Naive thymus-derived CD4-positive, alpha-beta T cell (primary cell): ENCODE measurements at regions not wholly inside any gene's neighbourhood (a gene's known extent, or its start where the extent isn't known, plus 50 kb on each side); places are given as distances from the start of the nearest gene placed in this dataset.

Source experiments
- ATAC-seq: fragments of 150-1000 bp; cut with Tn5 transposase; 2 replicates; pipeline ENCODE4 v1.10.0; 2021; ENCODE audit warnings: mild to moderate bottlenecking, moderate library complexity
- CTCF ChIA-PET: fragments of 350-600 bp; sonication (Branson Sonifier 250); formaldehyde crosslinking; loops from one replicate; lab custom pipeline; 2021; ENCODE audit warnings: antibody characterized with exemption; lab: Charles Lee
- POLR2A ChIA-PET: fragments of 350-600 bp; sonication (Branson Sonifier 250); formaldehyde crosslinking; loops from one replicate; lab custom pipeline; 2021; ENCODE audit warnings: antibody characterized with exemption, inconsistent platforms; lab: Charles Lee
- DNase-seq, 9 donors: peaks; one replicate each; pipeline versions ENCODE4 v3.0.0 to v3.0.0-alpha.2; 2020 to 2022; ENCODE audit warnings: mixed read lengths in 1 of 9
- H3K27ac ChIP-seq: one replicate; pipeline ENCODE4 v1.7.0; 2013; ENCODE audit warnings: mild to moderate bottlenecking, low read depth, low read length, moderate library complexity
- H3K27me3 ChIP-seq, 2 donors: one replicate each; pipeline ENCODE4 v1.7.0; 2013; ENCODE audit warnings: low read length in 2 of 2, mild to moderate bottlenecking in 2 of 2, moderate library complexity in 2 of 2; ENCODE audit not compliant: control insufficient read depth in 2 of 2, insufficient read depth in 2 of 2
- H3K36me3 ChIP-seq, 3 experiments: 1 replicate in 2 of 3; 2 replicates in 1 of 3; pipeline ENCODE4 v1.7.0; 2013; ENCODE audit warnings: low read length in 3 of 3, mild to moderate bottlenecking in 3 of 3, moderate library complexity in 1 of 3; ENCODE audit not compliant: insufficient read depth in 3 of 3, control insufficient read depth in 2 of 3
- H3K4me1 ChIP-seq, 2 donors: one replicate each; pipeline ENCODE4 v1.7.0; 2013; ENCODE audit warnings: low read length in 2 of 2, mild to moderate bottlenecking in 2 of 2, moderate library complexity in 1 of 2; ENCODE audit not compliant: control insufficient read depth in 2 of 2, insufficient read depth in 2 of 2
- H3K4me3 ChIP-seq: 2 replicates; pipeline ENCODE4 v1.7.0; 2013; ENCODE audit warnings: mild to moderate bottlenecking, low read length
- H3K9me3 ChIP-seq, 3 experiments: 1 replicate in 2 of 3; 2 replicates in 1 of 3; pipeline ENCODE4 v1.7.0; 2013; ENCODE audit warnings: low read length in 3 of 3; ENCODE audit not compliant: control insufficient read depth in 2 of 3
- H3K27ac Mint-ChIP-seq, 9 donors: one replicate each; pipeline ENCODE4 v1.8.0; 2020 to 2022; ENCODE audit warnings: mixed read lengths in 9 of 9, mild to moderate bottlenecking in 8 of 9, moderate library complexity in 5 of 9, inconsistent platforms in 2 of 9
- H3K27me3 Mint-ChIP-seq, 5 donors: one replicate each; pipeline ENCODE4 v1.8.0; 2021 to 2022; ENCODE audit warnings: mixed read lengths in 5 of 5, mild to moderate bottlenecking in 1 of 5
- H3K36me3 Mint-ChIP-seq, 5 donors: one replicate each; pipeline ENCODE4 v1.8.0; 2020 to 2022; ENCODE audit warnings: mixed read lengths in 5 of 5, mild to moderate bottlenecking in 3 of 5, inconsistent platforms in 1 of 5
- H3K4me1 Mint-ChIP-seq, 7 donors: one replicate each; pipeline ENCODE4 v1.8.0; 2020 to 2022; ENCODE audit warnings: mixed read lengths in 7 of 7, mild to moderate bottlenecking in 3 of 7, inconsistent platforms in 1 of 7
- H3K4me3 Mint-ChIP-seq, 10 donors: one replicate each; pipeline ENCODE4 v1.8.0; 2020 to 2022; ENCODE audit warnings: mild to moderate bottlenecking in 10 of 10, mixed read lengths in 10 of 10, moderate library complexity in 6 of 10, inconsistent platforms in 2 of 10
- H3K9me3 Mint-ChIP-seq, 11 donors: one replicate each; pipeline ENCODE4 v1.8.0; 2020 to 2022; ENCODE audit warnings: mixed read lengths in 11 of 11, mild to moderate bottlenecking in 4 of 11, inconsistent platforms in 1 of 11, moderate library complexity in 1 of 11
- intact Hi-C, 2 donors: fragments of 100-400 bp; cut with micrococcal nuclease; formaldehyde crosslinking; loops; one replicate each; pipeline ENCODE4 v1.15.1; 2023

DNA sequence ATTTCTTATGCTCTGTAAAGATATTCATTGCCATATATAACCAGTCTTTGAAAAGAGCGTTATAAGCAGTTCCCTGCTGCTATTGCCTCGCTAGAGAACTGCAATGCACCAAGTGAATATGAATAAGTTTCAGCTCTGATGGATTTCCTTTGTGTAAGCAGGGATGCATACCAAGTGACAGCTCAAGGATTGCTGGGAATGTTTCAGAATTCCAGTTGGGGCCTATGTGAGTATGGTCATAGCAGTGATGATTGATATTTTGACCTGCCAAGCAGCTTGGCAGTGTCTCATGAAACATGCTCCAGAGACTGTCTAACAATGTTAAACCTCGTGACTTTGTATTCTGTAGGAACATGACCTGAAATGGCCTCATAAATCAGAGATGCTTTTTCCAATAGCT, 312.6 kb downstream of the C11orf87 start:
- no peaks in the 10 kb centered on the region for H3K36me3 ChIP-seq
- DNase-seq (no peak), ATAC-seq (no peak)
- intact Hi-C loops: no loop called here
- H3K9me3 ChIP-seq: peaks cover 0 to 1% (median 0%) of the 10 kb centered on the region in 3 experiments
- POLR2A ChIA-PET: no interaction called here
- no peaks in the 10 kb centered on the region for H3K4me1 ChIP-seq
- no peaks in the 10 kb centered on the region for H3K27me3 ChIP-seq
- peaks cover 0 to 12% (median 4%) of the 10 kb centered on the region in 5 donors for H3K27me3 Mint-ChIP-seq
- no peaks in the 10 kb centered on the region for H3K36me3 Mint-ChIP-seq
- peaks cover 0 to 6% (median 0%) of the 10 kb centered on the region in 11 donors for H3K9me3 Mint-ChIP-seq
- H3K4me1 Mint-ChIP-seq: no peaks in the 10 kb centered on the region
- H3K27ac Mint-ChIP-seq: no peak overlapping the region
- H3K4me3 Mint-ChIP-seq: no peak overlapping the region
- no peak overlapping the region for H3K4me3 ChIP-seq
- no peak overlapping the region for H3K27ac ChIP-seq
- CTCF ChIA-PET: no interaction called here

DNA sequence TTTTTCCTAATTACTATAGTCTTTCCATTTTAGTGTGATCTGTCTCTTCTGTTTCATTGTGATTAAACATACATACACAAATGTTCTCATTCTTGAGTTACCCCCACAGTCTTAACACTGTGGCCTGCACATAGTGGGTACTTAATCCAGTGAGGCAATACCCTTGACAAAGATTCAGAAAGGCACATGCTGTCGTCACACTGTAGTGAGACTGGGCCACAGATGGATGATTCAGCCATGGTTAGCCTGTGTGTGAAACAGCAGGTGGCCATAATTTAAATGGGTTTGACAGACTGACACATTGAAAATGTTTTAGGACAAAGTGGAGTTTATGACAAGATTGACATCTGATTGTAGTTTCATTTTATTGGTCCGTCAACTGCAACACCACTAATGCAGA, 313.1 kb downstream of the C11orf87 start:
- peaks cover 0 to 6% (median 0%) of the 10 kb centered on the region in 11 donors for H3K9me3 Mint-ChIP-seq
- H3K9me3 ChIP-seq: no peaks in the 10 kb centered on the region
- CTCF ChIA-PET: no interaction called here
- H3K4me3 Mint-ChIP-seq: no peak overlapping the region
- no peaks in the 10 kb centered on the region for H3K4me1 Mint-ChIP-seq
- DNase-seq (no peak), ATAC-seq (no peak)
- H3K27ac Mint-ChIP-seq: no peak overlapping the region
- intact Hi-C loops: no loop called here
- no peaks in the 10 kb centered on the region for H3K36me3 Mint-ChIP-seq
- no peak overlapping the region for H3K27ac ChIP-seq
- no peaks in the 10 kb centered on the region for H3K4me1 ChIP-seq
- H3K36me3 ChIP-seq: no peaks in the 10 kb centered on the region
- H3K27me3 ChIP-seq: no peaks in the 10 kb centered on the region
- peaks cover 0 to 15% (median 4%) of the 10 kb centered on the region in 5 donors for H3K27me3 Mint-ChIP-seq
- no peak overlapping the region for H3K4me3 ChIP-seq
- POLR2A ChIA-PET: no interaction called here

DNA sequence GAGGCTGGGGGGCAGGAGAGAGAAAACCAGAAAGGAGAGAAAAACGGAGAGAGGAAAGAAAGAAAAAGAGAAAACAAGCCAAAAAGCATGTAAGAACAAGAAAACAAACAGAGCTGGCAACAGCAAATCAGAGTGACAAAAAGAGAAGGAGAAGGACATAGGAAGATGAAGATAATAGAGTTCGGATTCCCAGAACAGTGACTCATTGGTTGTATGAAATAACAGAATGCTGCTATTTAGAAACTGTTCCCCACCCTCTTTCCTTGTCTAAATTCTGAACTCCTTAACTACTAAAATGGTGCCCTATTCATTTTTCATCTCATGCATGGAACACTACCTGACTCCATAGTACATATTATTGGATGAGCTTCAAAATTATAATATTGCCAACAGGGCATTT, 317.4 kb downstream of the C11orf87 start:
- Mint-ChIP-seq H3K9me3 (peaks cover 0 to 6% (median 0%) of the 10 kb centered on the region in 11 donors), H3K4me1 (no peaks in the 10 kb centered on the region), H3K27ac (no peak overlapping the region), H3K27me3 (peaks cover 0 to 15% (median 0%) of the 10 kb centered on the region in 5 donors), H3K36me3 (no peaks in the 10 kb centered on the region), H3K4me3 (no peak overlapping the region)
- ATAC-seq (no peak), DNase-seq (no peak)
- Histone ChIP-seq H3K9me3 (no peaks in the 10 kb centered on the region), H3K4me1 (no peaks in the 10 kb centered on the region), H3K36me3 (no peaks in the 10 kb centered on the region), H3K27ac (no peak overlapping the region), H3K27me3 (no peaks in the 10 kb centered on the region), H3K4me3 (no peak overlapping the region)
- ChIA-PET POLR2A (no interaction called here), CTCF (interaction anchor here (0.7 kb wide), 1 partner anchor 1498 kb away, joined by 3 read pairs; no protein-coding TSS in a partner anchor)
- intact Hi-C loops: no loop called here

DNA sequence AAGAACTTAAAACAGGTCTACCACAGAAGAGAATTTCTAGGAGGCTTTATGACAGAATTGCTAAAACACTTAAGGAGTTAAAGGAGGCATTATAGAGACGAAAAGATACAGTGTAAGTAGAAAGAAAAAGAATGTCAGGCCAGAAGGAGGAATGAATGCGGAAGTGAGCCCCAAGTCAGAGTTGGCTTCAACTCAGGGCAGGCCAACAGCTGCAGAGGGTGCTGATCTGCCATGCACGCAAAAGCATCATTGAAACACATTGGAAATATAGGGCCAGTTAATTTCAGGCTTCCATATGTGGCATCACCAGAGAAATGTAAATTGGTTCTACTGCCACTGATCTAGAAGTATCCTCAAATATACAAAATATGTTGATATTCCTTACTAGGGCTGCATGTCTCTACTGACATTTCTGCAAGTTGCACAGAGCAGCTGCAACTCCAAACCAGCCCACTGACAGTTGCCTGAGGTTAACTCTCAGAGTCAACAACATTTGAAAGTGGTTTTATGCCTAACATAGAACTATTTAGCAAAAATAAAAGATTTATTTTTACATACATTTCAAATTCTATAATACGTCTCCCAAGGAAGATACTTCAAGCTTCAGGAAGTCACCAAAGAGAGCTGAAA, 324.1 kb downstream of the C11orf87 start:
- no peak overlapping the region for H3K4me3 ChIP-seq
- CTCF ChIA-PET: no interaction called here
- intact Hi-C loops: no loop called here
- no peaks in the 10 kb centered on the region for H3K27me3 ChIP-seq
- Mint-ChIP-seq H3K4me1 (no peaks in the 10 kb centered on the region), H3K4me3 (no peak overlapping the region), H3K27me3 (no peaks in the 10 kb centered on the region), H3K9me3 (peaks cover 0 to 8% (median 0%) of the 10 kb centered on the region in 11 donors), H3K27ac (no peak overlapping the region), H3K36me3 (no peaks in the 10 kb centered on the region)
- ATAC-seq (no peak), DNase-seq (no peak)
- no peak overlapping the region for H3K27ac ChIP-seq
- no peaks in the 10 kb centered on the region for H3K4me1 ChIP-seq
- POLR2A ChIA-PET: no interaction called here
- no peaks in the 10 kb centered on the region for H3K36me3 ChIP-seq
- H3K9me3 ChIP-seq: no peaks in the 10 kb centered on the region

DNA sequence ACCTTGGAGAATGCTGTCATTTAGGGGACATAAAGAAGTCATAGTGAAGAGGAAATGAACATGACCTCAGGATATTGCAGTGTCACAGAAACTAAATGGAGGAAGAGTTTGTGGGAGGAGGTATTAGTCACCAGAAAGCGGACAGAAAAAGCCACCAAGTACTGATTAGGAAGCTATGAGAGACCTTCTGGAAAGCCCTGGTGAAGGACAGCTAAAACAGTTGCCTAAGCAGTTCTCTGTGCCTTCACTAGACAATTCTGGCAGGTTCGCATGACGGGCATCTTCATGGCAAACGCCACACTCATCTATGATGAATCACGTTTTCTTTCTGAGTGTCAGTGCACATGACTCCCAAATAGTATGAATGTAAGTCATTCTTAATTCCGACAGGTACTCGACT, 325.8 kb downstream of the C11orf87 start:
- intact Hi-C loops: no loop called here
- POLR2A ChIA-PET: no interaction called here
- no peak for DNase-seq
- Histone ChIP-seq H3K27me3 (no peaks in the 10 kb centered on the region), H3K9me3 (no peaks in the 10 kb centered on the region), H3K4me1 (no peaks in the 10 kb centered on the region), H3K27ac (no peak overlapping the region), H3K36me3 (no peaks in the 10 kb centered on the region), H3K4me3 (no peak overlapping the region)
- H3K9me3 Mint-ChIP-seq: peaks cover 0 to 8% (median 2%) of the 10 kb centered on the region in 11 donors
- no peaks in the 10 kb centered on the region for H3K36me3 Mint-ChIP-seq
- no peaks in the 10 kb centered on the region for H3K27me3 Mint-ChIP-seq
- ATAC-seq: peak; percentile 85
- H3K4me1 Mint-ChIP-seq: peaks cover 0 to 2% (median 0%) of the 10 kb centered on the region in 7 donors
- no peak overlapping the region for H3K27ac Mint-ChIP-seq
- CTCF ChIA-PET: no interaction called here
- H3K4me3 Mint-ChIP-seq: no peak overlapping the region

DNA sequence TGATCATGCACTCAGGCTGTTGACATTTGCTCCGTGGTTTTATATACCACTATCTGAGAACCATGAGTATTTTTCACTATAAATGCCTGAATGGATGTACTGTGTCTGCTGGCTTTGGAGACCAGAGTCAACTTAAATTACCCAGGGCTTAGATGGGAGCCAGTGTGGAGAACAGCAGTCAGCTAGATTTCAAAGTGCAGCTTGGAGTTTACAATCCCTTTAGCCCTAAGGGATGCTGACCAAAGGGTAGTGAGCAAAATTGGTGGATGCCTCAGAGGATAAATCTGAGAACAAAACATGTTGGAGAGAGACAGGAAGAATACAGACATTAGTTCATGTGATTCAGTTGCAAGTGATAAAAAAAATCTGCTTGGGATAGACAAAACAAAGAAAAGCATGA, 327.5 kb downstream of the C11orf87 start:
- no peaks in the 10 kb centered on the region for H3K9me3 ChIP-seq
- H3K9me3 Mint-ChIP-seq: peaks cover 0 to 8% (median 2%) of the 10 kb centered on the region in 11 donors
- no peaks in the 10 kb centered on the region for H3K27me3 Mint-ChIP-seq
- ATAC-seq (no peak), DNase-seq (no peak)
- no peaks in the 10 kb centered on the region for H3K36me3 ChIP-seq
- POLR2A ChIA-PET: no interaction called here
- CTCF ChIA-PET: no interaction called here
- no peak overlapping the region for H3K27ac Mint-ChIP-seq
- intact Hi-C loops: no loop called here
- H3K4me1 Mint-ChIP-seq: peaks cover 0 to 2% (median 0%) of the 10 kb centered on the region in 7 donors
- no peaks in the 10 kb centered on the region for H3K4me1 ChIP-seq
- H3K4me3 ChIP-seq: no peak overlapping the region
- H3K27me3 ChIP-seq: no peaks in the 10 kb centered on the region
- no peak overlapping the region for H3K4me3 Mint-ChIP-seq
- H3K27ac ChIP-seq: no peak overlapping the region
- no peaks in the 10 kb centered on the region for H3K36me3 Mint-ChIP-seq

DNA sequence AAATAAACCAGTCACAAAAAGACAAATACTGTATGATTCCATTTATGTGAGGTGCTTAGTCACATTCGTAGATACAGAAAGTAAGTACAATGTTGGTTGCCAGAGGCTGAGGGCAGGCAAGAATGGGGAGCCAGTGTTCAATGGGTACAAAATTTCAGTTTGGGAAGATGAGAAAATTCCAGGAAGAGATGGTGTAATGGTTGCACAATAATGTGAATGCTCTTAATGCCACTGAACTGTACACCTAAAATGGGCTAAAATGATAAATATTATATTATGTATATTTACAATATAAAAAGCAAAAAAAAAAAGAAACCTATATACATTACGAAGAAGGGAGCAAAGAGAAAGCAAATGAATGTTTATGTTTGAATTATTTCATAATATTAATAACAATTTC, 329.0 kb downstream of the C11orf87 start:
- POLR2A ChIA-PET: no interaction called here
- H3K9me3 Mint-ChIP-seq: peaks cover 0 to 12% (median 0%) of the 10 kb centered on the region in 11 donors
- no peaks in the 10 kb centered on the region for H3K27me3 Mint-ChIP-seq
- ATAC-seq (no peak), DNase-seq (no peak)
- CTCF ChIA-PET: no interaction called here
- no peaks in the 10 kb centered on the region for H3K36me3 ChIP-seq
- no peak overlapping the region for H3K27ac ChIP-seq
- no peaks in the 10 kb centered on the region for H3K36me3 Mint-ChIP-seq
- H3K4me1 Mint-ChIP-seq: peaks cover 0 to 2% (median 0%) of the 10 kb centered on the region in 7 donors
- H3K4me3 Mint-ChIP-seq: no peak overlapping the region
- intact Hi-C loops: no loop called here
- no peaks in the 10 kb centered on the region for H3K9me3 ChIP-seq
- H3K27ac Mint-ChIP-seq: no peak overlapping the region
- H3K4me1 ChIP-seq: no peaks in the 10 kb centered on the region
- H3K27me3 ChIP-seq: no peaks in the 10 kb centered on the region
- no peak overlapping the region for H3K4me3 ChIP-seq
